ENCODE measurements at regions not wholly inside any gene's neighbourhood (a gene's known extent, or its start where the extent isn't known, plus 50 kb on each side); places are given as distances from the start of the nearest gene placed in this dataset.

DNA sequence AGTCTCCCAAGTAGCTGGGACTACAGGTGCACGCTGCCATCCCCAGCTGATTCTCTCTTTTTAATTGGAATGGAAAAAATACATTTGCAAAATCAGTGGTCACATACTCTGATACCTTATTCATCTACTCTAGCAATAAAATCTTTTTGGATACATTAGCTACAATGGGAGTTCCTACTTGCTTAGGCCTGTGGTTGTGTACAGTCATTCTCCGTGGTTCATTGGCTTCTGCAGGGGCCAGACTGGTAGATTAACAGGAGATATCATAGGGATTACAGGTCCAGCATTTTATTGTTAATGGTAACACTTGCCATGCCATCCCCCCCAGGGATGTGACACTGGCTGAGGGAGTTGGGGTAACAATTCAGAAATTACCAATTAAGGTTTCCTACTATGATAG is 140.0 kb downstream of the ADAMTS15 start:
- TF ChIP-seq CTCF (IDR thresholded peaks at IDR 0.05) (no peak), POLR2A (IDR thresholded peaks at IDR 0.05) (no peak)
